ENCODE measurements at regions not wholly inside any gene's neighbourhood (a gene's known extent, or its start where the extent isn't known, plus 50 kb on each side); places are given as distances from the start of the nearest gene placed in this dataset.
"Not testable (repeated sequence)": the region's sequence is repeated elsewhere in the genome, so short reads cannot be mapped to it uniquely, and the experiment has no call there.

- TF ChIP-seq CTCF (IDR thresholded peaks at IDR 0.05 in 8 of 11, conservative IDR thresholded peaks at IDR 0.05 in 3 of 11); POLR2AphosphoS5 (IDR thresholded peaks at IDR 0.05); POLR2A (IDR thresholded peaks at IDR 0.05): not testable (repeated sequence)
These were observed 126.0 kb downstream of the KLF8 start for GRCh38 chrX:56358145-56358544.

All from spleen (tissue), 7 donors.